DOHH2 (cell line): ENCODE measurements at regions not wholly inside any gene's neighbourhood (a gene's known extent, or its start where the extent isn't known, plus 50 kb on each side); places are given as distances from the start of the nearest gene placed in this dataset.

Source experiments
- EZH2phosphoT487 ChIP-seq: fragments of 200-600 bp; sonication (generic); IDR thresholded peaks from 2 replicates; pipeline ENCODE4 v1.6.1; 2017; ENCODE audit warnings: borderline replicate concordance, mild to moderate bottlenecking, antibody characterized with exemption, low read length, moderate library complexity, mixed read lengths
- TF ChIP-seq, protein P1 (sequence below): fragments of 200-600 bp; sonication (generic); IDR thresholded peaks from one replicate; pipeline ENCODE4 v1.5.1; 2014; ENCODE audit warnings: antibody characterized with exemption, mild to moderate bottlenecking, low read depth, low read length; ENCODE audit not compliant: poor library complexity, severe bottlenecking

DNA sequence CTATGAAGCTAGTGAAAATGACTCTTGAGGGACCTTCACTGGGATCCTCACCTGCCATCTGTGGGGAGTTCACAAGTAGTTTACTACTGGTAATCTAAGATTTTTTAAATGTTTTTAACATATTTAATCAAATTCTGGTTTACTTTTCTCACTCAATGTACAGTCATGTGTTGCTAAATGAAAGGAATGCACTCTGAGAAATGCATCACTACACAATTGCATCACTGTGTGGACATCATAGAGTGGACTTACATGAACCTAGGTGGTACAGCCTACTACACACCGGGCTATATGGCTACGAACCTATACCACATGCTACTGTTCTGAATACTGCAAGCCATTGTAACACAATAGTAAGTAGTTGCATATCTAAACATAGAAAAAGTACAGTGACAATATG, 528.0 kb downstream of the BCL11A start:
- TF ChIP-seq, protein P1, sequence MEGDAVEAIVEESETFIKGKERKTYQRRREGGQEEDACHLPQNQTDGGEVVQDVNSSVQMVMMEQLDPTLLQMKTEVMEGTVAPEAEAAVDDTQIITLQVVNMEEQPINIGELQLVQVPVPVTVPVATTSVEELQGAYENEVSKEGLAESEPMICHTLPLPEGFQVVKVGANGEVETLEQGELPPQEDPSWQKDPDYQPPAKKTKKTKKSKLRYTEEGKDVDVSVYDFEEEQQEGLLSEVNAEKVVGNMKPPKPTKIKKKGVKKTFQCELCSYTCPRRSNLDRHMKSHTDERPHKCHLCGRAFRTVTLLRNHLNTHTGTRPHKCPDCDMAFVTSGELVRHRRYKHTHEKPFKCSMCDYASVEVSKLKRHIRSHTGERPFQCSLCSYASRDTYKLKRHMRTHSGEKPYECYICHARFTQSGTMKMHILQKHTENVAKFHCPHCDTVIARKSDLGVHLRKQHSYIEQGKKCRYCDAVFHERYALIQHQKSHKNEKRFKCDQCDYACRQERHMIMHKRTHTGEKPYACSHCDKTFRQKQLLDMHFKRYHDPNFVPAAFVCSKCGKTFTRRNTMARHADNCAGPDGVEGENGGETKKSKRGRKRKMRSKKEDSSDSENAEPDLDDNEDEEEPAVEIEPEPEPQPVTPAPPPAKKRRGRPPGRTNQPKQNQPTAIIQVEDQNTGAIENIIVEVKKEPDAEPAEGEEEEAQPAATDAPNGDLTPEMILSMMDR, result no peak
- no peak for TF ChIP-seq EZH2phosphoT487
